Activated T-helper 1 cell treated with anti-CD3 and anti-CD28 coated beads, Interleukin-12 subunit alpha, Interleukin-12 subunit beta, Interleukin-2, Interleukin-4 antibody, amounts not matched to agents 30 ng/mL and 10 ng/mL and 1 ng/mL, durations not matched to agents 14 hours and 24 hours and 36 hours (primary cell): ENCODE measurements at regions not wholly inside any gene's neighbourhood (a gene's known extent, or its start where the extent isn't known, plus 50 kb on each side); places are given as distances from the start of the nearest gene placed in this dataset.
"Not testable (repeated sequence)": the region's sequence is repeated elsewhere in the genome, so short reads cannot be mapped to it uniquely, and the experiment has no call there.

Source experiments
- DNase-seq: peaks from one replicate; pipeline ENCODE4 v3.0.0; 2021; ENCODE audit warnings: low spot score
- H3K27ac Mint-ChIP-seq: one replicate; pipeline ENCODE4 v1.8.0; 2021; ENCODE audit warnings: mild to moderate bottlenecking, mixed read lengths
- H3K27me3 Mint-ChIP-seq: one replicate; pipeline ENCODE4 v1.8.0; 2022; ENCODE audit warnings: mild to moderate bottlenecking, moderate library complexity, mixed read lengths; ENCODE audit not compliant: insufficient read depth
- H3K36me3 Mint-ChIP-seq: one replicate; pipeline ENCODE4 v1.8.0; 2021; ENCODE audit warnings: low read depth, mixed read lengths
- H3K4me1 Mint-ChIP-seq: one replicate; pipeline ENCODE4 v1.8.0; 2021; ENCODE audit warnings: low read depth, mixed read lengths
- H3K4me3 Mint-ChIP-seq: one replicate; pipeline ENCODE4 v1.8.0; 2021; ENCODE audit warnings: mild to moderate bottlenecking, moderate library complexity, mixed read lengths
- H3K9me3 Mint-ChIP-seq: one replicate; pipeline ENCODE4 v1.8.0; 2021; ENCODE audit warnings: mixed read lengths
- intact Hi-C: fragments of 100-400 bp; cut with micrococcal nuclease; formaldehyde crosslinking; loops from one replicate; pipeline ENCODE4 v1.15.1; 2024

GRCh38 chr18:34942276-34942675 is 98.9 kb upstream of the MAPRE2 start:
- Mint-ChIP-seq H3K9me3 (no peaks in the 10 kb centered on the region), H3K4me3 (no peak overlapping the region), H3K27ac (no peak overlapping the region), H3K36me3 (no peaks in the 10 kb centered on the region), H3K4me1 (no peaks in the 10 kb centered on the region), H3K27me3 (no peaks in the 10 kb centered on the region)
- intact Hi-C loops = no loop called here
- no peak for DNase-seq

- DNase-seq = no peak
- H3K36me3 Mint-ChIP-seq = no peaks in the 10 kb centered on the region
- intact Hi-C loops = no loop called here
- no peaks in the 10 kb centered on the region for H3K4me1 Mint-ChIP-seq
- no peaks in the 10 kb centered on the region for H3K27me3 Mint-ChIP-seq
- H3K4me3 Mint-ChIP-seq = no peak overlapping the region
- H3K27ac Mint-ChIP-seq = no peak overlapping the region
- H3K9me3 Mint-ChIP-seq = no peaks in the 10 kb centered on the region
Observed at GRCh38 chr18:34942975-34943374, 98.2 kb upstream of the MAPRE2 start.

DNA sequence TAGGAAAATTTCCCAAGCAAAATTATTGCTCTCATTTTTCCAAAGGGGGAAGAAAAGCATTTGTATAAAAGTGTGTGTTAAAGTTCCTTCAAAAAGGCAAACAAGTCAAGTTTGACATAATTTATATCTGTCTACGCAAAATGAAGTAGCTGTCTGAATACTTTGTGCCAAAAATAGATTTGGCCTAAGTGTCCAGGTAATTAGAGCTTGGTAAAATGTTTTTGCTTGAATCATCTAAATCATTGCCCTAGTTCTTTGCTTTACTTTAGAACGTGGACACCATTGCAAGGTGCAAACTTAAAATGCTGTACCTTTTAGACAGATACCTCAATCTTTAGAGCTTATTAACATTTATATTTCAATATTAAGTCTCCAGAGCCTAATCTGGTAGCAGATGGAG is 97.6 kb upstream of the MAPRE2 start:
- intact Hi-C loops = no loop called here
- DNase-seq = no peak
- no peaks in the 10 kb centered on the region for H3K4me1 Mint-ChIP-seq
- H3K27me3 Mint-ChIP-seq = no peaks in the 10 kb centered on the region
- no peaks in the 10 kb centered on the region for H3K9me3 Mint-ChIP-seq
- H3K27ac Mint-ChIP-seq = no peak overlapping the region
- H3K4me3 Mint-ChIP-seq = no peak overlapping the region
- no peaks in the 10 kb centered on the region for H3K36me3 Mint-ChIP-seq

GRCh38 chr18:34947711-34948125 is 93.5 kb upstream of the MAPRE2 start:
- Mint-ChIP-seq H3K36me3 (no peaks in the 10 kb centered on the region), H3K27ac (no peak overlapping the region), H3K4me1 (no peaks in the 10 kb centered on the region), H3K4me3 (no peak overlapping the region), H3K9me3 (no peaks in the 10 kb centered on the region), H3K27me3 (no peaks in the 10 kb centered on the region)
- intact Hi-C loops = no loop called here
- no peak for DNase-seq

DNA sequence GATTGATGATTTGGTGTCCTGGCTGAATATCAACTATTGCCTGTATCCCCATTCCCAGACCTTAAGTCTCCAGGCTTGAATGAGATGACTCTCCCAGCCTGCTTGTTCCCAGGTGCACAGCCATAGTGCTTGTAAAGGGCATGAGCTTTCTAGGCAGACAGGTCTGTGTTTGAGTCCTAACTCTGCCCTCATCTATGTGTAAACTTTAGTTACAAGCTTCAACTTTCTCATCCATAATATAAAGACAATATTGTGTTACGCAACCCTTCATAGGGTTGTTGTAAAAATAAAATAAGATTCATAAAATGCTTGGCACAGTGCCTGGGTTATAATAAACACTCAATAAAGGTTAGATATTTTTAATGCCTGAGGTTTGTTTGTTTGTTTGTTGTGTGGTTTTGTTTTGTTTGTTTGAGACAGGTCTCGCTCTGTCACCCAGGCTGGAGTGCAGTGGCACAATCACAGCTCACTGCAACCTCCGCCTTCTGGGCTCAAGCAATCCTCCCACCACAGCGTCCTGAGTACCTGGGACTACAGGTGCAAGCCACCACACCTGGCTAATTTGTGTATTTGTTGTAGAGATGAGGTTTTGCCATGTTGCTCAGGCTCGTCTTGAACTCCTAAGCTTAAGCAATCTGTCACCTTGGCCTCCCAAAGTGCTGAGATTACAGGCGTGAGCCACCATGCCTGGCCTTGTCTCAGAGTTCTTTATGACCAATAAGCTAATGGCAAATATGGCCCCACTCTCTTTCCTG is 89.4 kb upstream of the MAPRE2 start:
- no peak overlapping the region for H3K27ac Mint-ChIP-seq
- no peak for DNase-seq
- H3K4me1 Mint-ChIP-seq = no peaks in the 10 kb centered on the region
- intact Hi-C loops = no loop called here
- H3K36me3 Mint-ChIP-seq = no peaks in the 10 kb centered on the region
- H3K4me3 Mint-ChIP-seq = no peak overlapping the region
- H3K27me3 Mint-ChIP-seq = peaks cover 9% of the 10 kb centered on the region
- H3K9me3 Mint-ChIP-seq = peaks cover 3% of the 10 kb centered on the region

DNA sequence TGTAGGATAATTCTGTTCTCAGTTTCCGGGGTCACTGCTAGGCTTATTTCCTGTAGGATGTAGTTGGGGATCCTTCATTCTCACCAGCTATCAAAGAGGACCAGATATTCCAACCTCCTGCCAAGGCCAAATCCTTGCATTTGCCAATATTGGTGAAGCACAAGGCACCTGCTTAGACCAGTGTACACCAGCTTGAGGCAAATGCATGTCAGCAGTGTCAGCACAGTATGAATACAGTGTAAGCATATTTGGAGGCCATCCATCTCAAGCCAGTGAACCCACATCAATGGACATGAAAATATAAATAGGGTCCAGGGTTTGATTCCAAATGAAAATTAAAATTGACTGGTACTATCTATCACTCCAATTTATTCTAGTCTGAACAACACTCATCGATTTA is 88.0 kb upstream of the MAPRE2 start:
- Mint-ChIP-seq H3K4me1 (no peaks in the 10 kb centered on the region), H3K27me3 (peaks cover 12% of the 10 kb centered on the region), H3K4me3 (no peak overlapping the region), H3K9me3 (peaks cover 3% of the 10 kb centered on the region), H3K27ac (no peak overlapping the region), H3K36me3 (no peaks in the 10 kb centered on the region)
- no peak for DNase-seq
- intact Hi-C loops = no loop called here

- H3K27ac Mint-ChIP-seq, H3K36me3 Mint-ChIP-seq, H3K4me1 Mint-ChIP-seq, DNase-seq, intact Hi-C loops, H3K9me3 Mint-ChIP-seq, H3K4me3 Mint-ChIP-seq: not testable (repeated sequence)
- peaks cover 15% of the 10 kb centered on the region for H3K27me3 Mint-ChIP-seq
Observed at GRCh38 chr18:34955494-34955893, 85.7 kb upstream of the MAPRE2 start.

DNA sequence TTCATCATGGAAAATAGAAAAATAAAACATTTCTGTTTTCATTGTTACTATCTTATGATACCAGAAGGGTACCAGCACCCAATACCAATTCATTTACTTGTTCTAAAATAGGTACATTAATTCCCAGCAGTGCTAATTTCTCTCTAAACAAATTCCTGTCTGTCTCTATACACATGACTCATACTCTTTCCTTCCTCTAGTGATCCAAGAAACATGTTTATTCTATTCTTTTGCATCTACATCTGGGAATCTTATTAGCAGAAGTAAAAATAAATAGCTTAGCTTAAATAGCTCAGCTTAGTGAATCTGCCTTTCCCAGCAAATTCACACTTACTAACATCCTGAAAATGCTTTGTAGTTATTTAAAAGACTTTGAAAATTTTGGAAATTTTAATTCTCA is 84.5 kb upstream of the MAPRE2 start:
- Mint-ChIP-seq H3K36me3 (no peaks in the 10 kb centered on the region), H3K4me3 (no peak overlapping the region), H3K27ac (no peak overlapping the region), H3K4me1 (no peaks in the 10 kb centered on the region), H3K9me3 (peaks cover 3% of the 10 kb centered on the region), H3K27me3 (peaks cover 15% of the 10 kb centered on the region)
- intact Hi-C loops = no loop called here
- no peak for DNase-seq

DNA sequence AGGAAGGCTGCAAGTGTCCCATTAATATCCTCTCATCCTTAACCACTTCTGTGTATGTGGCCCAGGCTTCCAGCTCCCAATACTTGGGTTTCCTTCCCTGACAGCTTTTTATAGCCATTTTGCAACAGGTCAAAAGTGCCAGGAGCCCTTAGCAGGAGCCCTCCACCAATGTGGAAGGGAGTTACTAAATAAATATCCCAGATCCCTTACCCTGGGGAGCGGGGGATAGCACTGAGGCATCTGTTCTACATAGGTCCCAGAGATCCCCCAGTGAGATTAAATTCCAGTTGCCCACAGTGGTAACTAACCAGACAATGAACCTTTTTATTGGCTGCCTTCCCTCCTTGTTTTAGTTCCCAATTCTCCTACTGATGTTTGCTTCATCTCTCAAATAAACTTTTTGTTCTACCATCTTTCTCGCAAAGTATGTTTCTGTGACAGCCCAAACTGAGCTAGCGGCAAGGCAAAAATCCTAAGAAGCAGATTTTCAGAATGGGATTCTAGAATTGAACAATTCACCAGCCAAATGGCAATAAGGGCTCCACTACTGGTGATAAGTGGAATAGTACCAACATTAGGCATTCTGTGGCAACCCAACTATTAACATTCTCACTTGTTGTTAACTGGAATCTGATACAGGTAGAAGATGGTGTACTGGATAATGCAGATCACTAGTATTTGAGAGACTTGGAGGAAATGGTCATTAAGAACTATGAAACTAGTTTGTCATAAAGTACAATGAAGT is 83.9 kb upstream of the MAPRE2 start:
- Mint-ChIP-seq H3K27me3 (peaks cover 15% of the 10 kb centered on the region), H3K4me3 (no peak overlapping the region), H3K9me3 (peaks cover 3% of the 10 kb centered on the region), H3K4me1 (no peaks in the 10 kb centered on the region), H3K27ac (no peak overlapping the region), H3K36me3 (no peaks in the 10 kb centered on the region)
- intact Hi-C loops = no loop called here
- DNase-seq = no peak

DNA sequence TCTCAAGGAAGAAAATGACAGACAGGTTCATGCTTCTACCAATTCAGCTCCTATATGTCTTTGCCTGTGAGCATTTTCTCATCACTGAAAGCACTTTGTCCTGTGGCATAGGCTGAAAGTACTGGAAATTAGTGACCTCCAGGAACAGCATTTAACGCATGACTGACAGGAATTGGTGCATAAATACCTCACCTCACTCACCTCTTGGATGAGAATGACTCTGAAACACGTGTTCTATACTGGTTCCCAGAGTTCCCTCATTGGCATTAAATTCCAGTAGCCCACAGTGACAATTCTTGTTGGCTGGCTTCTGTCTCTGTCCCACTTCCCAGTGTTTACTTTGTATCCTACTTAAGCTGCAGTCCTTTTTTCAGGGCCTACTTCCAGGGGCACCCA is 83.4 kb upstream of the MAPRE2 start:
- H3K4me1 Mint-ChIP-seq = no peaks in the 10 kb centered on the region
- DNase-seq = no peak
- no peak overlapping the region for H3K4me3 Mint-ChIP-seq
- H3K27me3 Mint-ChIP-seq = peaks cover 15% of the 10 kb centered on the region
- H3K27ac Mint-ChIP-seq = no peak overlapping the region
- no peaks in the 10 kb centered on the region for H3K36me3 Mint-ChIP-seq
- intact Hi-C loops = no loop called here
- peaks cover 3% of the 10 kb centered on the region for H3K9me3 Mint-ChIP-seq

DNA sequence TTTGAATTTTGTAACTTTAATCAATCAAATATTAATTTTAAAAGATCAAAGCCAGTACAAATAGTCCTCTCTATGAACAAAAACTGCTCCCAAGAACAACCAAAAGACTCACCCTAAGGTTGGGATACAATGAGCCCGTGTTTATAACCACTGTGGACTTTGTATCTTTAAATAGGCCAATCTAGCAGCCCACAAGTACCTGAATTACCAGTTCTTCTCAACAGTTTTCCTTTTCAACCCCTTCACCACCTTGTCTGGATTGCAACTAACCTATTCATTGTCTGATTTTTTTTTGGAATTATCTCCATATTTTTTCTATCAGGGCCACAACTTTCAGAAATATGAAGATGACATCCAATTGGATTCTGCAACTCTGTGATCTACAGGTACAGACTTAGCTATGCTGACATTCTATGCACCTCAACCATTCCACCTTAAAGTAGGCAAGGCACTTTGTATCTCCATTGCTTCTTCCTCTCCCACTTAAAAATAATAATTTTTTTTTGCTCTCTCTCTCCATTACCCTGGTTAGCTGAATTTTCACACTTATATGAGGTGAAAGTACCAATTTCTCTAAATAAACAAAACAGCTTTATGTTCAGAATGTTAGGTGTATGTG is 81.9 kb upstream of the MAPRE2 start:
- Mint-ChIP-seq H3K4me3 (no peak overlapping the region), H3K36me3 (no peaks in the 10 kb centered on the region), H3K27ac (no peak overlapping the region), H3K4me1 (no peaks in the 10 kb centered on the region), H3K27me3 (peaks cover 15% of the 10 kb centered on the region), H3K9me3 (peaks cover 3% of the 10 kb centered on the region)
- no peak for DNase-seq
- intact Hi-C loops = no loop called here

- intact Hi-C loops = no loop called here
Observed at GRCh38 chr18:34959989-34960388, 81.2 kb upstream of the MAPRE2 start.

DNA sequence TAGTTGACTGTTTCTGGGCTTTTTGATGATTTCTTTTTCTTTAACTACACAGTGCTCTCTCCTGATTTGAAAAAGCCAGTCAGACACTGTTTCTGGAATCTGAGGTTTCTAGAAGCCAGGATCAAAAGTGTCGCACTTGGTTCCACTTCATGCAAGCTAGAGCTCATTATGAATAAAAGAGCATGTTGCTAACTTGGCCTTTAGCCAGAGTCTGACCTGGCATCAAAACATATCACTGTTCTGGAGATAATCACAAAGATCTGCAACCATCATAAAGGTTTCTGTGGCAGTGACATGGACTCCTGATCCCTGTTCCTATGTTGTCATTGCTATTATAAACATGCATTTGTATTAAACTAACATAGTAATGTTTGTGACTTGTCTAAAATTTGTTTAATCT is 76.1 kb upstream of the MAPRE2 start:
- Mint-ChIP-seq H3K4me1 (no peaks in the 10 kb centered on the region), H3K4me3 (no peak overlapping the region), H3K27me3 (peaks cover 1% of the 10 kb centered on the region), H3K9me3 (no peaks in the 10 kb centered on the region), H3K27ac (no peak overlapping the region), H3K36me3 (no peaks in the 10 kb centered on the region)
- DNase-seq = no peak
- intact Hi-C loops = no loop called here

More at GRCh38 chr18:34959989-34960388, 81.2 kb upstream of the MAPRE2 start:
- Mint-ChIP-seq H3K36me3 (no peaks in the 10 kb centered on the region), H3K9me3 (peaks cover 3% of the 10 kb centered on the region), H3K4me3 (no peak overlapping the region), H3K27me3 (peaks cover 11% of the 10 kb centered on the region), H3K4me1 (no peaks in the 10 kb centered on the region), H3K27ac (no peak overlapping the region)
- no peak for DNase-seq
